ENCODE measurements at regions not wholly inside any gene's neighbourhood (a gene's known extent, or its start where the extent isn't known, plus 50 kb on each side); places are given as distances from the start of the nearest gene placed in this dataset.
A peak's percentile ranks its signal among the peaks of the same experiment; 100 is the strongest.

DNA sequence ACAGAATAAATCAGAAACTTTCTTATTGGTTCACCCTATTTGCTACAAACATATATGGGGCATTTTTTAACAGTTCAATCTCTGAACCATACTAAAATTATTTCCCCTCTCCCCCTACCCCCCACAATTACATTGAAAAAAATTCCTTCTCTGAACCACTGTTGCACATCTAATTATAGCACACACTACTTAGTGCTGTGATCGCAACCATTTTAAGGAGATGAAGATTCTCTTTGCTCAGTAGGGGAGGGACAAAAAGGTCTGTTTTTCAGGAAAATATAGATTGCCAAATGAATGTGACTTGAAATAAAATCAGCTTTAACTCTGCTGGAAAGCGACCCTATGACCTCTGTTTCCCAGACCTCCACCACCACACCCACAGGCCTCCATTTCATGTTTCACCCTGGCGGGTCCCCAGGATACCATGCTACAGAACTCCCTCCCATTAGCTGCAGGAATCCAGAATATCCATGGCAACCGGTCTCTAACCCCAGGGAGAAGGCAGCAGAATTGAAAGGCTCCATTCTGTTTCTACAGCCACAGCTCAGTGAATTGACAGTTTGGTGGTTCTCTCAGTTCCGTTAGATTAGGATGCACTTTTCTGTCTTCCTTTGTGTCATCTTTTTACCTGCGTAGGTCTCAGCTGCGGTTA lies 286.3 kb downstream of the TBC1D4 start:
- Histone ChIP-seq H3K27ac (no peak overlapping the region), H3K4me3 (no peak overlapping the region), H3K4me1 (no peaks in the 10 kb centered on the region), H3K9me3 (no peaks in the 10 kb centered on the region), H3K36me3 (no peaks in the 10 kb centered on the region), H3K27me3 (ENCODE audit: low read depth) (no peaks in the 10 kb centered on the region)
- no peak for TF ChIP-seq CTCF (IDR thresholded peaks at IDR 0.05)
- ATAC-seq (no peak), DNase-seq (no peak)
- intact Hi-C loops (cut with DNase I), result no loop called here

DNA sequence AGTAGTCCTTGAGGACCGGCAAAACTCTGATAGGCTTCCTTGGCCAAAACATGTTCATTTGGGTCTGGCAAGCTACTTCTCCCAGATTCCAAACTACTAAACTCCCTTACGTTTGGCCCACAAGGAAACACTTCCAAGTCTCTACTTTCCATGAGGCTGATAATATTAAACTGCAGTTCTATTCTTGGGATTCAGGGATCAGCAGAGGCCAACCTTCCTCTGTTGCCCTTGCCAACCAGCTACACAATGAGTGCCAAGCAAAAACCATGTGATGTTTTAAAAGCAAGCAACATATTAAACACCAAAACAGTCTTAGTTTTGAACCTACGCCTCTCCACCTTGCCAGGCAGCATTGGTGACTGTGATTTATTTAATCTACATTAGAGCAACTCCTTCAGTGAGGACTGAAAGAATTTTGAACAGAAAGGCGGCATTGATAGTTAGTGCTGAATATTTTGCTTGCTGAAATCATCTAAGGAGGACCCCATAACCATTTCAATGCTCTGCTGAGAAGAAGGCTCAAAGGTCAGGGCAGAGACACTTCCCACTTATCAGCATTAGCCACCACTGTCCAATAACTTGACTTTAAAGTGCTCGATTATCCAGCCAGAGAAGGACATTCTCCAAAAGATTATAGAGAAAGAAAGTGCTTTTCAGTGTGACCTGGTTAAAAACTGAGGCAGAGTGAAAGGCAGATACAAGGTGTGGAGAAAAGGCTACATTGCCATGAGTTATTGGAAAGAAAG lies 287.1 kb downstream of the TBC1D4 start:
- intact Hi-C loops (cut with DNase I), result no loop called here
- Histone ChIP-seq H3K36me3 (no peaks in the 10 kb centered on the region), H3K4me1 (no peaks in the 10 kb centered on the region), H3K27me3 (ENCODE audit: low read depth) (no peaks in the 10 kb centered on the region), H3K27ac (no peak overlapping the region), H3K4me3 (no peak overlapping the region), H3K9me3 (no peaks in the 10 kb centered on the region)
- TF ChIP-seq CTCF (IDR thresholded peaks at IDR 0.05), result no peak
- ATAC-seq, result no peak
- no peak for DNase-seq

DNA sequence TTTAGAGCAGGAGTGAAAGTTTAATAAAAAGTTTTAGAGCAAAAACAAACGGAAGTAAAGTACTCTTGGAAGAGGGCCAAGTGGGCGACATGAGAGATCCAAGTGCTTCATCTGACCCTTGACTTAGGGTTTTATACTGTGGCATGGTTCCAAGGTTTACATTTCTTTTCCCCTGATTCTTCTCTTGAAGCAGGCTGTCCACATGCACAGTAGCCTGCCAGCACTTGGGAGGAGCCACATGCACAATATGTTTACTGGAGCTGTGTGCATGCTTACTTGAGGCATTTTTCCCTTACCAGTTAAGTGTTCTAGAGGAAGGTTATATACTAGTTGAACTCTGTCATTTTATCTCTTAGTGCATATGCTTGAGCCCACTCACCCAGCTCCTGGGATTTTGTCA lies 295.6 kb downstream of the TBC1D4 start:
- H3K27ac ChIP-seq, result no peak overlapping the region
- no peaks in the 10 kb centered on the region for H3K9me3 ChIP-seq
- H3K4me3 ChIP-seq, result no peak overlapping the region
- intact Hi-C loops (cut with DNase I), result no loop called here
- H3K4me1 ChIP-seq, result no peaks in the 10 kb centered on the region
- no peaks in the 10 kb centered on the region for H3K36me3 ChIP-seq
- peak in 1 of 2 donors; percentile 25 for ATAC-seq
- no peaks in the 10 kb centered on the region for H3K27me3 ChIP-seq (ENCODE audit: low read depth)
- no peak for TF ChIP-seq CTCF (IDR thresholded peaks at IDR 0.05)
- no peak for DNase-seq

- H3K4me1 ChIP-seq, result no peaks in the 10 kb centered on the region
- TF ChIP-seq CTCF (IDR thresholded peaks at IDR 0.05), result no peak
- no peak overlapping the region for H3K4me3 ChIP-seq
- H3K27ac ChIP-seq, result no peak overlapping the region
- DNase-seq (no peak), ATAC-seq (no peak)
- no peaks in the 10 kb centered on the region for H3K36me3 ChIP-seq
- no peaks in the 10 kb centered on the region for H3K9me3 ChIP-seq
- no peaks in the 10 kb centered on the region for H3K27me3 ChIP-seq (ENCODE audit: low read depth)
- intact Hi-C loops (cut with DNase I), result no loop called here
Observed at GRCh38 chr13:75181906-75182305, 300.1 kb downstream of the TBC1D4 start.

DNA sequence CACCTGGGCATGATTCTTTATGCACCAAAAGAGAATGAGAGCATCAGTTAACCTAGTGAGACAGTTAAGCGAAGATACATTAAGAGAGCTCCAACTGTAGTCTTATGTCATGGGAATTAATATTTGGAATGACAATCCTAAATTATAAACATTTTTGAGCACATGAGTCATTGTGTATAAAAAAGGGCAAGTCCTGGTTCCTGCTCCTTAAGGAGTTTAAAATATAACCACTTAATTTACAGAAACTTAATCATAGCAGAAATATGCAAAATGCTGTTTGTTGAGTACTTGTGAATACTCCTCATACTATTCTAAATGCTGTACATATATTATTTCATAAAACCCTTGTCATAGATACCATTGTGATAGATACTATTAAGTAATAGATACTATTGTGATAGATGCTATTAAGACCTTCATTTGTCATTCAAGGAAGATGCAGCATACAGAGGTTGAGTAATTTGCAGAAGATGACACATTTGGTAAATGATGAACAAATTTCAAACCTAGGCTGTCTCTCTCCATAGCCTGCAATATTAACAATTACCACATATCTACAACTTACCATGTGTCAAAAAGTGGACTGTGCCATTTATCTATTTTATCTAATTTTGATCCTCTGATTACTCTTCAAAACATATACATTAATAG lies 301.0 kb downstream of the TBC1D4 start:
- intact Hi-C loops (cut with DNase I), result no loop called here
- Histone ChIP-seq H3K27ac (no peak overlapping the region), H3K4me3 (no peak overlapping the region), H3K9me3 (no peaks in the 10 kb centered on the region), H3K27me3 (ENCODE audit: low read depth) (no peaks in the 10 kb centered on the region), H3K4me1 (no peaks in the 10 kb centered on the region), H3K36me3 (no peaks in the 10 kb centered on the region)
- DNase-seq, result no peak
- TF ChIP-seq CTCF (IDR thresholded peaks at IDR 0.05), result no peak
- no peak for ATAC-seq

Measured in lower lobe of right lung (tissue), 2 donors.